Omental fat pad (tissue), 3 donors: ENCODE measurements at regions not wholly inside any gene's neighbourhood (a gene's known extent, or its start where the extent isn't known, plus 50 kb on each side); places are given as distances from the start of the nearest gene placed in this dataset.

Source experiments
- ATAC-seq: fragments of 150-250 bp; one replicate; pipeline ENCODE4 v1.9.1; 2016; ENCODE audit warnings: mild to moderate bottlenecking, moderate library complexity; ENCODE audit not compliant: low FRiP score
- DNase-seq: peaks from one replicate; pipeline ENCODE4 v3.0.0-alpha.2; 2019; ENCODE audit warnings: low spot score
- CTCF ChIP-seq, 3 donors: fragments of 450-650 bp; IDR thresholded peaks; one replicate each; pipeline ENCODE4 v1.5.1; 2016 to 2017; ENCODE audit warnings: antibody characterized with exemption in 3 of 3, mild to moderate bottlenecking in 3 of 3, moderate library complexity in 2 of 3

- TF ChIP-seq CTCF (IDR thresholded peaks at IDR 0.05), result no peak
- ATAC-seq, result no peak
- no peak for DNase-seq
These were observed 442.2 kb upstream of the KLF12 start for GRCh38 chr13:74576420-74576819.

GRCh38 chr13:74575729-74576125 is 441.5 kb upstream of the KLF12 start:
- ATAC-seq, result peak; percentile 77
- no peak for TF ChIP-seq CTCF (IDR thresholded peaks at IDR 0.05)
- peak; percentile 23 for DNase-seq

GRCh38 chr13:74574964-74575728 is 440.9 kb upstream of the KLF12 start:
- ATAC-seq, result peak; percentile 12
- no peak for DNase-seq
- TF ChIP-seq CTCF (IDR thresholded peaks at IDR 0.05), result no peak

- DNase-seq (no peak), ATAC-seq (no peak)
- no peak for TF ChIP-seq CTCF (IDR thresholded peaks at IDR 0.05)
These were observed 439.4 kb upstream of the KLF12 start for GRCh38 chr13:74573654-74574053.

- no peak for ATAC-seq
- no peak for TF ChIP-seq CTCF (IDR thresholded peaks at IDR 0.05)
These were observed 437.6 kb upstream of the KLF12 start for GRCh38 chr13:74571811-74572210.

GRCh38 chr13:74570834-74571233 is 436.6 kb upstream of the KLF12 start:
- no peak for TF ChIP-seq CTCF (IDR thresholded peaks at IDR 0.05)
- ATAC-seq (no peak), DNase-seq (no peak)

More at GRCh38 chr13:74571811-74572210, 437.6 kb upstream of the KLF12 start:
- DNase-seq, result no peak

GRCh38 chr13:74570046-74570445 is 435.8 kb upstream of the KLF12 start:
- no peak for ATAC-seq
- no peak for TF ChIP-seq CTCF (IDR thresholded peaks at IDR 0.05)
- no peak for DNase-seq
